ENCODE measurements at regions not wholly inside any gene's neighbourhood (a gene's known extent, or its start where the extent isn't known, plus 50 kb on each side); places are given as distances from the start of the nearest gene placed in this dataset.

- TF ChIP-seq MAZ (IDR thresholded peaks at IDR 0.05; ENCODE audit: borderline replicate concordance, low read depth, low read length) = no peak
- no peak for TF ChIP-seq SMC3 (IDR thresholded peaks at IDR 0.05; ENCODE audit: low read depth, low read length)
- TF ChIP-seq FOS (IDR thresholded peaks at IDR 0.05; ENCODE audit: low read depth, low read length) = no peak
- no peak for TF ChIP-seq RAD21 (IDR thresholded peaks at IDR 0.05; ENCODE audit: low read length)
- no peak for TF ChIP-seq RFX5 (IDR thresholded peaks at IDR 0.05; ENCODE audit: low read depth, low read length)
- TF ChIP-seq MXI1 (IDR thresholded peaks at IDR 0.05; ENCODE audit: borderline replicate concordance, low read depth, low read length) = no peak
- TF ChIP-seq NFE2L2 (IDR thresholded peaks at IDR 0.05; ENCODE audit: low read depth, low read length) = no peak
- TF ChIP-seq MAFK (IDR thresholded peaks at IDR 0.05; ENCODE audit: low read depth, low read length) = no peak
- no peak for TF ChIP-seq BHLHE40 (IDR thresholded peaks at IDR 0.05; ENCODE audit: low read depth, low read length)
- no peak for TF ChIP-seq CHD1 (IDR thresholded peaks at IDR 0.05; ENCODE audit: low read depth, low read length)
- no peak for TF ChIP-seq CEBPB (IDR thresholded peaks at IDR 0.05; ENCODE audit: low read depth, low read length)
- TF ChIP-seq POLR2A (IDR thresholded peaks at IDR 0.05; ENCODE audit: low read depth, low read length) = no peak
- TF ChIP-seq ELK1 (IDR thresholded peaks at IDR 0.05; ENCODE audit: borderline replicate concordance, low read depth, low read length) = no peak
- no peak for TF ChIP-seq CTCF (conservative IDR thresholded peaks at IDR 0.05; ENCODE audit: low read depth, low read length)
- TF ChIP-seq RCOR1 (IDR thresholded peaks at IDR 0.05; ENCODE audit: insufficient replicate concordance, low read length) = no peak
- TF ChIP-seq USF2 (IDR thresholded peaks at IDR 0.05; ENCODE audit: low read depth, low read length) = no peak
- Histone ChIP-seq H3K4me1 (ENCODE audit: control insufficient read depth, insufficient read depth, low read length) (no peaks in the 10 kb centered on the region), H4K8ac (ENCODE audit: low read depth in 2 of 2, low read length in 2 of 2) (no peak overlapping the region), H2BK120ac (ENCODE audit: low read depth, low read length) (no peak overlapping the region), H2BK15ac (ENCODE audit: low read depth, low read length) (no peak overlapping the region), H3K27ac (ENCODE audit: insufficient read depth, low read length) (no peak overlapping the region), H3K4me3 (ENCODE audit: insufficient read depth, low read depth, low read length) (no peak overlapping the region), H4K5ac (ENCODE audit: low read depth, low read length) (no peak overlapping the region), H2AFZ (replicated peaks; ENCODE audit: low read length, poor library complexity) (no peak overlapping the region), H3K56ac (ENCODE audit: extremely low read depth, insufficient read depth, low read length) (no peak overlapping the region), H3K27me3 (ENCODE audit: control insufficient read depth, insufficient read depth, low read length) (peaks cover 3% of the 10 kb centered on the region; the same call in 1 of the 2 replicates), H2AK9ac (replicated peaks; ENCODE audit: low read depth, low read length, poor library complexity) (no peak overlapping the region), H3K36me3 (ENCODE audit: control insufficient read depth, insufficient read depth, low read length) (no peaks in the 10 kb centered on the region), H2BK5ac (ENCODE audit: low read depth, low read length, poor library complexity, severe bottlenecking) (no peak overlapping the region), H2BK20ac (ENCODE audit: low read depth, low read length) (no peak overlapping the region), H2AK5ac (ENCODE audit: low read depth, low read length) (no peak overlapping the region), H3K4me2 (ENCODE audit: low read depth, low read length) (no peak overlapping the region), H4K20me1 (ENCODE audit: insufficient read depth, low read length) (no peaks in the 10 kb centered on the region), H3K79me1 (ENCODE audit: low read depth in 1 of 2, low read length in 2 of 2) (no peaks in the 10 kb centered on the region), H3K23ac (ENCODE audit: low read depth, low read length) (no peak overlapping the region), H4K91ac (ENCODE audit: insufficient read depth, low read depth, low read length) (no peak overlapping the region), H3K14ac (replicated peaks; ENCODE audit: low read depth, low read length) (no peak overlapping the region), H3K9ac (ENCODE audit: low read depth, low read length) (no peak overlapping the region), H3K18ac (ENCODE audit: low read depth, low read length) (no peak overlapping the region), H3K4ac (ENCODE audit: low read depth, low read length) (no peak overlapping the region), H3K9me1 (ENCODE audit: insufficient read depth, low read length) (peaks cover 2% of the 10 kb centered on the region; the same call in 1 of the 2 replicates), H3K9me3 (ENCODE audit: control insufficient read depth, insufficient read depth, low read length) (no peaks in the 10 kb centered on the region)
- ChIA-PET CTCF (no interaction called here), POLR2A (ENCODE audit: unreplicated experiment) (no interaction called here)
- WGBS, 2 experiments (ENCODE audit: extremely low coverage in 2 of 2, insufficient read length in 1 of 2) = 100% methylated on average over 2 to 3 of the region's 8 CpGs
- BruUV-seq (replicated peaks) = no TSS peak
- in situ Hi-C loops (cut with MboI; ENCODE audit: low sequenced_read_pairs) (no loop called here), dilution Hi-C loops (cut with HindIII; ENCODE audit: low sequenced_read_pairs, unreplicated experiment) (no loop called here), intact Hi-C loops (cut with micrococcal nuclease) (no loop called here)
- ATAC-seq (ENCODE audit: low read depth) = no peak
- DNase-seq = no peak
Observed at GRCh38 chr20:57795977-57796560, 86.3 kb upstream of the PMEPA1 start.

Data from IMR-90 (cell line).